HG03280 (cell line): ENCODE measurements at regions not wholly inside any gene's neighbourhood (a gene's known extent, or its start where the extent isn't known, plus 50 kb on each side); places are given as distances from the start of the nearest gene placed in this dataset.

Experiments
- ATAC-seq: cut with Tn5 transposase; IDR thresholded peaks from one replicate; pipeline ENCODE4 v1.9.1; 2021; ENCODE audit warnings: mild to moderate bottlenecking, moderate library complexity; ENCODE audit not compliant: unreplicated experiment

GRCh38 chr1:172973424-172973823 is 77.3 kb downstream of the TNFSF18 start:
- no peak for ATAC-seq

GRCh38 chr1:172976222-172977041 is 74.3 kb downstream of the TNFSF18 start:
- no peak for ATAC-seq

GRCh38 chr1:172977296-172978017 is 73.3 kb downstream of the TNFSF18 start:
- no peak for ATAC-seq

- no peak for ATAC-seq
Measured at GRCh38 chr1:172978595-172978994, 72.1 kb downstream of the TNFSF18 start.

- no peak for ATAC-seq
Measured at GRCh38 chr1:172979828-172980227, 70.9 kb downstream of the TNFSF18 start.

GRCh38 chr1:172980456-172980855 is 70.3 kb downstream of the TNFSF18 start:
- ATAC-seq, result no peak

- ATAC-seq, result no peak
Measured at GRCh38 chr1:172980971-172981370, 69.8 kb downstream of the TNFSF18 start.
